ENCODE measurements at regions not wholly inside any gene's neighbourhood (a gene's known extent, or its start where the extent isn't known, plus 50 kb on each side); places are given as distances from the start of the nearest gene placed in this dataset.

- TF ChIP-seq, protein P1, sequence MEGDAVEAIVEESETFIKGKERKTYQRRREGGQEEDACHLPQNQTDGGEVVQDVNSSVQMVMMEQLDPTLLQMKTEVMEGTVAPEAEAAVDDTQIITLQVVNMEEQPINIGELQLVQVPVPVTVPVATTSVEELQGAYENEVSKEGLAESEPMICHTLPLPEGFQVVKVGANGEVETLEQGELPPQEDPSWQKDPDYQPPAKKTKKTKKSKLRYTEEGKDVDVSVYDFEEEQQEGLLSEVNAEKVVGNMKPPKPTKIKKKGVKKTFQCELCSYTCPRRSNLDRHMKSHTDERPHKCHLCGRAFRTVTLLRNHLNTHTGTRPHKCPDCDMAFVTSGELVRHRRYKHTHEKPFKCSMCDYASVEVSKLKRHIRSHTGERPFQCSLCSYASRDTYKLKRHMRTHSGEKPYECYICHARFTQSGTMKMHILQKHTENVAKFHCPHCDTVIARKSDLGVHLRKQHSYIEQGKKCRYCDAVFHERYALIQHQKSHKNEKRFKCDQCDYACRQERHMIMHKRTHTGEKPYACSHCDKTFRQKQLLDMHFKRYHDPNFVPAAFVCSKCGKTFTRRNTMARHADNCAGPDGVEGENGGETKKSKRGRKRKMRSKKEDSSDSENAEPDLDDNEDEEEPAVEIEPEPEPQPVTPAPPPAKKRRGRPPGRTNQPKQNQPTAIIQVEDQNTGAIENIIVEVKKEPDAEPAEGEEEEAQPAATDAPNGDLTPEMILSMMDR (conservative IDR thresholded peaks at IDR 0.05; ENCODE audit: low read depth, low read length): no peak
- no peak for TF ChIP-seq POLR2A (IDR thresholded peaks at IDR 0.05; ENCODE audit: low read depth, low read length)
- TF ChIP-seq MAFK (IDR thresholded peaks at IDR 0.05; ENCODE audit: low read depth, low read length): no peak
- no peak for TF ChIP-seq RAD21 (IDR thresholded peaks at IDR 0.05; ENCODE audit: low read length)
- no peak for TF ChIP-seq NFE2L2 (IDR thresholded peaks at IDR 0.05; ENCODE audit: low read depth, low read length)
- no peak for TF ChIP-seq SMC3 (IDR thresholded peaks at IDR 0.05; ENCODE audit: low read depth, low read length)
- TF ChIP-seq RFX5 (IDR thresholded peaks at IDR 0.05; ENCODE audit: low read depth, low read length): no peak
- TF ChIP-seq CEBPB (IDR thresholded peaks at IDR 0.05; ENCODE audit: low read depth, low read length): no peak
- no peak for TF ChIP-seq RCOR1 (IDR thresholded peaks at IDR 0.05; ENCODE audit: insufficient replicate concordance, low read length)
These were observed 99.5 kb downstream of the PRDM9 start for GRCh38 chr5:23606927-23607326.

Data from IMR-90 (cell line).